ENCODE measurements at regions not wholly inside any gene's neighbourhood (a gene's known extent, or its start where the extent isn't known, plus 50 kb on each side); places are given as distances from the start of the nearest gene placed in this dataset.
"Not testable (repeated sequence)": the region's sequence is repeated elsewhere in the genome, so short reads cannot be mapped to it uniquely, and the experiment has no call there.

DNA sequence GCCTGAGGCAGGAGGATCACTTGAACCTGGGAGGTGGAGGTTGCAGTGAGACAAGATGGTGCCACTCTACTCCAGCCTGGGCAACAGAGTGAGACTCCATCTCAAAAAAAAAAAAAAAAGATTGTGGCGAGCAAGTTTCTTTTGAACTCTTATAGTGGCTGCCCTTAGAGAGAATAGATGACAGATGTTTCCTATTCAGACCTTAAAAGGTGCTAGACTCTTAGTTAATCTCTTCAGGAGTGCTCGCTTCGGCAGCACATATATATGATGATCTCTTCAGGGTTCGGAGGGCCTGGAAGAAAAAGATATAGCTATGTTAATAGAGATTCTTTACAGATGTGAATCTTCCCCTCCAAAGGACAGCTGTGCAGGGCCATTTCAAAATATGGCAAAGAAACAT lies 73.1 kb upstream of the AMN1 start:
- Histone ChIP-seq H3K4me3 (no peak overlapping the region), H3K36me3 (no peaks in the 10 kb centered on the region), H3K27me3 (no peaks in the 10 kb centered on the region), H3K9me3 (no peaks in the 10 kb centered on the region), H3K4me1 (no peaks in the 10 kb centered on the region), H3K27ac (no peak overlapping the region)
- DNase-seq = no peak
- intact Hi-C loops (cut with DNase I; ENCODE audit: low total_unique reads) = no loop called here
- TF ChIP-seq CTCF (IDR thresholded peaks at IDR 0.05) = no peak
- TF ChIP-seq POLR2A (IDR thresholded peaks at IDR 0.05) = no peak

GRCh38 chr12:31797230-31797872 lies 68.5 kb upstream of the AMN1 start:
- no peak overlapping the region for H3K27ac ChIP-seq
- DNase-seq = no peak
- no peak for TF ChIP-seq POLR2A (IDR thresholded peaks at IDR 0.05)
- no peak for TF ChIP-seq CTCF (IDR thresholded peaks at IDR 0.05)
- intact Hi-C loops (cut with DNase I; ENCODE audit: low total_unique reads) = no loop called here
- H3K4me3 ChIP-seq = no peak overlapping the region
- no peaks in the 10 kb centered on the region for H3K4me1 ChIP-seq
- no peaks in the 10 kb centered on the region for H3K27me3 ChIP-seq
- no peaks in the 10 kb centered on the region for H3K36me3 ChIP-seq
- H3K9me3 ChIP-seq = no peaks in the 10 kb centered on the region

DNA sequence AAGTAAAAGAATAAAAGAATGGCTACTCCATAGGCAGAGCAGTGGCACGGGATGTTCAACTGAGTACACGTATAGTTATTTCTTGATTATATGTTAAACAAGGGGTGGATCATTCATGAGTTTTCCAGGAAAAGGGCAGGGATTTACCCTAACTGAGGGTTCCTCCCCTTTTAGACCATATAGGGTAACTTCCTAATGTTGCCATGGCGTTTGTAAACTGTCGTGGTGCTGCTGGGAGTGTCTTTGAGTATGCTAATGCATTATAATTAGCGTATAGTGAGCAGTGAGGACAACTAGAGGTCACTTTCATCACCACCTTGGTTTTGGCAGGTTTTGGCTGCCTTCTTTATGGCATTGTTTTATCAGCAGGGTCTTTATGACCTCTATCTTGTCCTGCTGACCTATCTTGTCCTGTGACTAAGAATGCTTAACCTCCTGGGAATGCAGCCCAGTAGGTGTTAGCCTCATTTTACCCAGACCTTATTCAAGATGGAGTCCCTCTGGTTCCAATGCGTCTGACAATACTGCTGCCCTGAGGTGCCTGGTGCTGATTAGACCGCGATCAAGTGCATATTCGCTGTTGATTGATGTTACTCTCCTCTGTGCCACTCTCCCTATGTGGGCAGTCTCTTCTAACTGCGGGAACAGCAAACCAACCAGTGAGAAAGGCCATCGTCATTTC lies 67.6 kb upstream of the AMN1 start:
- Histone ChIP-seq H3K4me1 (no peaks in the 10 kb centered on the region), H3K27ac (no peak overlapping the region), H3K27me3 (no peaks in the 10 kb centered on the region), H3K36me3 (no peaks in the 10 kb centered on the region), H3K9me3 (no peaks in the 10 kb centered on the region), H3K4me3 (no peak overlapping the region)
- intact Hi-C loops (cut with DNase I; ENCODE audit: low total_unique reads) = no loop called here
- DNase-seq = no peak
- no peak for TF ChIP-seq POLR2A (IDR thresholded peaks at IDR 0.05)
- TF ChIP-seq CTCF (IDR thresholded peaks at IDR 0.05) = no peak

DNA sequence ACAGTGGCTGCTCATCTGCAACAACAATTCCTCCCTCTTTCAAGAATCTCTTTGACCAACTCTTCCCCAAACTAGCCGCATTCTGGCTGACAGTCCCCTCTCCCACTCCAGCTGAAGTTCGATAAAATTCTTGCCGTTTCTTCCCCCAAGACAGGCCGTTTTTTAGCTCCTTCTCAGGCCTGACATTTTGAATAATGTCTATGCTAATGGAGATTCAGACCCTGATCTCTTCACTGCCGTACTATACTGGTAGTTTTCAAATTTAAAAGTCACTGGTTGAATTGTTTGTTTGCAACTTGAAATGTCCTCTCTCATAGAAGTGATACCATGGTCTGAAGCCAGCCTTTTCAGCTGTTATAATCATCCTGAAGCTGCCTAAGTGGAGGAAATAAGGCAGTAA lies 65.9 kb upstream of the AMN1 start:
- intact Hi-C loops (cut with DNase I; ENCODE audit: low total_unique reads) = no loop called here
- H3K4me3 ChIP-seq = no peak overlapping the region
- TF ChIP-seq CTCF (IDR thresholded peaks at IDR 0.05) = no peak
- no peak for TF ChIP-seq POLR2A (IDR thresholded peaks at IDR 0.05)
- H3K36me3 ChIP-seq = no peaks in the 10 kb centered on the region
- DNase-seq = no peak
- H3K27me3 ChIP-seq = no peaks in the 10 kb centered on the region
- no peak overlapping the region for H3K27ac ChIP-seq
- H3K4me1 ChIP-seq = no peaks in the 10 kb centered on the region
- H3K9me3 ChIP-seq = no peaks in the 10 kb centered on the region

DNA sequence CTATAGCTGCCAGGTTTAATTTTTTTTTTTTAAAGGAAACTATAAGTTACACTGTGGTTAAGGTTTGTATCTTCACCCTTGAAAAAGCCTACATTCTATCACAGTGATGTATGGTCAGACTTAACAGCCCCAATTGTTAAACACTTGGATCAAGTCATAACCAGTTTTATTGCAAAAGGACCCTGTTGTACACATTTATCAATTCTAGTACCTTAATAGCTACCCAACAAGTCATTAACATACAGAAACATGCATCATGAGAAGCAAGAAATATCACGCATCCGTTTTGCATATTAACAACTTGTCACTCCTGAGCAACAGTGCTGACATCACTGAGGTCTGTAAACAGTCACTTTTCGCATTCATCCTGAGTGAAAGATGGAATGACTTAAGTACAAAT lies 62.4 kb upstream of the AMN1 start:
- H3K4me1 ChIP-seq; H3K4me3 ChIP-seq; intact Hi-C loops (cut with DNase I; ENCODE audit: low total_unique reads); H3K27ac ChIP-seq; H3K9me3 ChIP-seq; DNase-seq; H3K36me3 ChIP-seq; H3K27me3 ChIP-seq: not testable (repeated sequence)

Data from uterus (tissue), 3 donors.